ENCODE measurements at regions not wholly inside any gene's neighbourhood (a gene's known extent, or its start where the extent isn't known, plus 50 kb on each side); places are given as distances from the start of the nearest gene placed in this dataset.

DNA sequence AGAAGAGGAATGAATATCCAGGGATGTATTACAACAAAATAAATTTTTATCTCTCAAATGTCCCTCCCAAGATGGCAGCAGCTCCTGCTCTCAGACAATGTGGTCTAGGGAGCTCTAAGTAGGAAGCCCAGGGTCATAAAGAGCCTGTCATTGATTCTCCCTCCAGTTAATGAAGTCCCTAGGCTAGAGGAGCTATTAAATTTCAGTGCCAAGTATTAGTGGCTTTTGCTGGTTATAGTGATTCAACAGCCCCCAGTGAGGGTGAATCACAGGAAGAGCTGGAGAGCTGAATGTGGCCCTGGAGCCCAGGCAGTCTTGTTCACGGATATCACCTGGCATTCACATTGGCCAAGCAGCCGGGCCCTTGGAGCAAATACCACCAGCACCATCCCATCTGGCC lies 109.8 kb upstream of the YPEL5 start:
- TF ChIP-seq POLR2AphosphoS5 (IDR thresholded peaks at IDR 0.05; ENCODE audit: low read depth) = no peak
- TF ChIP-seq, protein P1, sequence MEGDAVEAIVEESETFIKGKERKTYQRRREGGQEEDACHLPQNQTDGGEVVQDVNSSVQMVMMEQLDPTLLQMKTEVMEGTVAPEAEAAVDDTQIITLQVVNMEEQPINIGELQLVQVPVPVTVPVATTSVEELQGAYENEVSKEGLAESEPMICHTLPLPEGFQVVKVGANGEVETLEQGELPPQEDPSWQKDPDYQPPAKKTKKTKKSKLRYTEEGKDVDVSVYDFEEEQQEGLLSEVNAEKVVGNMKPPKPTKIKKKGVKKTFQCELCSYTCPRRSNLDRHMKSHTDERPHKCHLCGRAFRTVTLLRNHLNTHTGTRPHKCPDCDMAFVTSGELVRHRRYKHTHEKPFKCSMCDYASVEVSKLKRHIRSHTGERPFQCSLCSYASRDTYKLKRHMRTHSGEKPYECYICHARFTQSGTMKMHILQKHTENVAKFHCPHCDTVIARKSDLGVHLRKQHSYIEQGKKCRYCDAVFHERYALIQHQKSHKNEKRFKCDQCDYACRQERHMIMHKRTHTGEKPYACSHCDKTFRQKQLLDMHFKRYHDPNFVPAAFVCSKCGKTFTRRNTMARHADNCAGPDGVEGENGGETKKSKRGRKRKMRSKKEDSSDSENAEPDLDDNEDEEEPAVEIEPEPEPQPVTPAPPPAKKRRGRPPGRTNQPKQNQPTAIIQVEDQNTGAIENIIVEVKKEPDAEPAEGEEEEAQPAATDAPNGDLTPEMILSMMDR (conservative IDR thresholded peaks at IDR 0.05; ENCODE audit: low read depth in 2 of 2) = no peak
- no peak for TF ChIP-seq EZH2 (IDR thresholded peaks at IDR 0.05; ENCODE audit: low read depth, unreplicated experiment)
- TF ChIP-seq, protein P2, sequence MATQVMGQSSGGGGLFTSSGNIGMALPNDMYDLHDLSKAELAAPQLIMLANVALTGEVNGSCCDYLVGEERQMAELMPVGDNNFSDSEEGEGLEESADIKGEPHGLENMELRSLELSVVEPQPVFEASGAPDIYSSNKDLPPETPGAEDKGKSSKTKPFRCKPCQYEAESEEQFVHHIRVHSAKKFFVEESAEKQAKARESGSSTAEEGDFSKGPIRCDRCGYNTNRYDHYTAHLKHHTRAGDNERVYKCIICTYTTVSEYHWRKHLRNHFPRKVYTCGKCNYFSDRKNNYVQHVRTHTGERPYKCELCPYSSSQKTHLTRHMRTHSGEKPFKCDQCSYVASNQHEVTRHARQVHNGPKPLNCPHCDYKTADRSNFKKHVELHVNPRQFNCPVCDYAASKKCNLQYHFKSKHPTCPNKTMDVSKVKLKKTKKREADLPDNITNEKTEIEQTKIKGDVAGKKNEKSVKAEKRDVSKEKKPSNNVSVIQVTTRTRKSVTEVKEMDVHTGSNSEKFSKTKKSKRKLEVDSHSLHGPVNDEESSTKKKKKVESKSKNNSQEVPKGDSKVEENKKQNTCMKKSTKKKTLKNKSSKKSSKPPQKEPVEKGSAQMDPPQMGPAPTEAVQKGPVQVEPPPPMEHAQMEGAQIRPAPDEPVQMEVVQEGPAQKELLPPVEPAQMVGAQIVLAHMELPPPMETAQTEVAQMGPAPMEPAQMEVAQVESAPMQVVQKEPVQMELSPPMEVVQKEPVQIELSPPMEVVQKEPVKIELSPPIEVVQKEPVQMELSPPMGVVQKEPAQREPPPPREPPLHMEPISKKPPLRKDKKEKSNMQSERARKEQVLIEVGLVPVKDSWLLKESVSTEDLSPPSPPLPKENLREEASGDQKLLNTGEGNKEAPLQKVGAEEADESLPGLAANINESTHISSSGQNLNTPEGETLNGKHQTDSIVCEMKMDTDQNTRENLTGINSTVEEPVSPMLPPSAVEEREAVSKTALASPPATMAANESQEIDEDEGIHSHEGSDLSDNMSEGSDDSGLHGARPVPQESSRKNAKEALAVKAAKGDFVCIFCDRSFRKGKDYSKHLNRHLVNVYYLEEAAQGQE (IDR thresholded peaks at IDR 0.05; ENCODE audit: unreplicated experiment) = no peak
- TF ChIP-seq EZH2phosphoT487 (IDR thresholded peaks at IDR 0.05; ENCODE audit: unreplicated experiment) = no peak
- TF ChIP-seq CREB1 (CRISPR knock-in tag; IDR thresholded peaks at IDR 0.05; ENCODE audit: low read depth) = no peak
- TF ChIP-seq ZNF114 (CRISPR knock-in tag; IDR thresholded peaks at IDR 0.05) = no peak

Data from GM23338 (cell line).